SK-N-SH treated with all-trans-retinoic acid at 6 μM for 48 hours (cell line): ENCODE measurements at regions not wholly inside any gene's neighbourhood (a gene's known extent, or its start where the extent isn't known, plus 50 kb on each side); places are given as distances from the start of the nearest gene placed in this dataset.

ENCODE experiments used
- ATAC-seq: fragments of 200-7000 bp; cut with Tn5 transposase; 3 replicates; pipeline ENCODE4 v1.9.1; 2020; ENCODE audit warnings: mild to moderate bottlenecking, moderate library complexity
- ARNTL ChIP-seq: fragments of 450-650 bp; formaldehyde crosslinking; IDR thresholded peaks from 2 replicates; pipeline ENCODE4 v1.5.0; 2020; ENCODE audit warnings: low read depth, mild to moderate bottlenecking, moderate library complexity, borderline replicate concordance
- BACH2 ChIP-seq: fragments of 250-450 bp; sonication (Bioruptor Pico); IDR thresholded peaks from 2 replicates; pipeline ENCODE4 v1.9.0; 2021; ENCODE audit warnings: mild to moderate bottlenecking, borderline replicate concordance
- CSDC2 ChIP-seq: fragments of 250-450 bp; sonication (Bioruptor Pico); IDR thresholded peaks from 2 replicates; pipeline ENCODE4 v1.5.0; 2020; ENCODE audit warnings: mild to moderate bottlenecking, moderate library complexity
- ESRRG ChIP-seq: fragments of 250-450 bp; sonication (Bioruptor Pico); IDR thresholded peaks from 2 replicates; pipeline ENCODE4 v1.6.1; 2021; ENCODE audit warnings: mild to moderate bottlenecking
- ISL1 ChIP-seq: fragments of 250-450 bp; sonication (Bioruptor Pico); IDR thresholded peaks from 2 replicates; pipeline ENCODE4 v2.1.2; 2022; ENCODE audit warnings: mild to moderate bottlenecking, moderate library complexity
- OSR1 ChIP-seq: fragments of 250-450 bp; sonication (Bioruptor Pico); IDR thresholded peaks from 2 replicates; pipeline ENCODE4 v1.8.0; 2022; ENCODE audit warnings: moderate library complexity, mild to moderate bottlenecking, inconsistent platforms
- PPARA ChIP-seq: fragments of 250-450 bp; sonication (Bioruptor Pico); IDR thresholded peaks from 2 replicates; pipeline ENCODE4 v1.5.0; 2020; ENCODE audit warnings: mild to moderate bottlenecking, borderline replicate concordance
- RARB ChIP-seq: fragments of 250-450 bp; sonication (Bioruptor Pico); IDR thresholded peaks from 2 replicates; pipeline ENCODE4 v1.8.0; 2021; ENCODE audit warnings: mild to moderate bottlenecking, moderate library complexity
- SNAI2 ChIP-seq: fragments of 250-450 bp; sonication (Bioruptor Pico); IDR thresholded peaks from 2 replicates; pipeline ENCODE4 v1.5.0; 2020; ENCODE audit warnings: mild to moderate bottlenecking, moderate library complexity
- TCF4 ChIP-seq: fragments of 250-450 bp; sonication (Bioruptor Pico); IDR thresholded peaks from 2 replicates; pipeline ENCODE4 v1.8.0; 2021; ENCODE audit warnings: mild to moderate bottlenecking, moderate library complexity, borderline replicate concordance
- TOX ChIP-seq: fragments of 250-450 bp; sonication (Bioruptor Pico); IDR thresholded peaks from 2 replicates; pipeline ENCODE4 v1.8.0; 2021; ENCODE audit warnings: mild to moderate bottlenecking, moderate library complexity, borderline replicate concordance
- ZC3H10 ChIP-seq: fragments of 250-450 bp; sonication (Bioruptor Pico); IDR thresholded peaks from 2 replicates; pipeline ENCODE4 v1.5.1; 2021; ENCODE audit warnings: mild to moderate bottlenecking, moderate library complexity
- ZFP3 ChIP-seq: fragments of 250-450 bp; sonication (Bioruptor Pico); IDR thresholded peaks from 2 replicates; pipeline ENCODE4 v1.5.0; 2020; ENCODE audit warnings: mild to moderate bottlenecking, moderate library complexity
- ZFP30 ChIP-seq: fragments of 450-650 bp; formaldehyde crosslinking; IDR thresholded peaks from 2 replicates; pipeline ENCODE4 v1.5.0; 2022; ENCODE audit warnings: mild to moderate bottlenecking, moderate library complexity
- ZNF70 ChIP-seq: fragments of 450-650 bp; formaldehyde crosslinking; IDR thresholded peaks from 2 replicates; pipeline ENCODE4 v1.5.0; 2020; ENCODE audit warnings: mild to moderate bottlenecking, moderate library complexity
- ZNF8 ChIP-seq: fragments of 450-650 bp; formaldehyde crosslinking; IDR thresholded peaks from 2 replicates; pipeline ENCODE4 v1.5.0; 2020; ENCODE audit warnings: mild to moderate bottlenecking, moderate library complexity
- TF ChIP-seq, protein P1 (sequence below): fragments of 250-450 bp; sonication (Bioruptor Pico); IDR thresholded peaks from 2 replicates; pipeline ENCODE4 v1.8.0; 2020; ENCODE audit warnings: mild to moderate bottlenecking, moderate library complexity, borderline replicate concordance
- TF ChIP-seq, protein P2 (sequence below): fragments of 250-450 bp; sonication (Bioruptor Pico); IDR thresholded peaks from 2 replicates; pipeline ENCODE4 v1.5.1; 2021; ENCODE audit warnings: mild to moderate bottlenecking, moderate library complexity
- TF ChIP-seq, protein P3 (sequence below): fragments of 250-450 bp; sonication (Bioruptor Pico); IDR thresholded peaks from 2 replicates; pipeline ENCODE4 v1.5.1; 2020; ENCODE audit warnings: low read depth, mild to moderate bottlenecking, moderate library complexity
- TF ChIP-seq, protein P4 (sequence below): fragments of 250-450 bp; sonication (Bioruptor Pico); IDR thresholded peaks from 2 replicates; pipeline ENCODE4 v1.5.0; 2020; ENCODE audit warnings: mild to moderate bottlenecking, moderate library complexity
- TF ChIP-seq, protein P5 (sequence below): fragments of 250-450 bp; sonication (Bioruptor Pico); IDR thresholded peaks from 2 replicates; pipeline ENCODE4 v1.8.0; 2021; ENCODE audit warnings: low read depth, mild to moderate bottlenecking, moderate library complexity, borderline replicate concordance

DNA sequence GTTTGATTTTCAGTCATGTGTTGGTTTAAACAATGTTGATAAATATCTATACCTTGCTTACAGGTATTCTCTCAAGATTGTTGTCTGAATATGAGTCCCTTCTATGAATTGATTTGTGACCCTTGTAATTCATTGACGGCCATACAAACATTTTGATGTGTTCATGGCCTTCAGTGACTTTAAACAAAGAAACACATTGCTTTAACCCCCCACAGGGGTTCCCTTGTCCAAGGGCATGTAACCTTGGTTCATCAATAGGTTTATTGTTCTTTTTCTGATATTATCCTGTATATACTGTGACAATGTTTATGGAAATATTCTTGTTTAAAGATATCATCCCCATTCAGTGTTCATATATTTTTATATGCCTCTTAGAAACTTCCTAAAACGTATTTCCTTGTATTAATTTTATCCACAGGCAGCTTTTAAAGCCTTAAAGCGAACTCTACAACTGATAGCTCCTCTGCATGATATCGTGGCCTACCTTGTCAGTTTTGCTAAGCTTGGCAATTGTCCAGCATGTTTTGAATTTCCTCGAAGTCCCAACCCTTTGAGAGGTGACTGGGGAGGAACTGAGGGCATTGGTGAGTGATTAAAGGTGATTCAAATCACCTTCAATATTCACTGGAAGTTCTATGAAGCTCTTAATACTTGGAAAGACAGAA lies 87.0 kb downstream of the CD164 start:
- no peak for TF ChIP-seq CSDC2 (CRISPR knock-in tag)
- no peak for TF ChIP-seq TCF4 (CRISPR knock-in tag)
- no peak for TF ChIP-seq ZC3H10 (CRISPR knock-in tag)
- TF ChIP-seq ZFP3 (CRISPR knock-in tag), result no peak
- TF ChIP-seq, protein P1, sequence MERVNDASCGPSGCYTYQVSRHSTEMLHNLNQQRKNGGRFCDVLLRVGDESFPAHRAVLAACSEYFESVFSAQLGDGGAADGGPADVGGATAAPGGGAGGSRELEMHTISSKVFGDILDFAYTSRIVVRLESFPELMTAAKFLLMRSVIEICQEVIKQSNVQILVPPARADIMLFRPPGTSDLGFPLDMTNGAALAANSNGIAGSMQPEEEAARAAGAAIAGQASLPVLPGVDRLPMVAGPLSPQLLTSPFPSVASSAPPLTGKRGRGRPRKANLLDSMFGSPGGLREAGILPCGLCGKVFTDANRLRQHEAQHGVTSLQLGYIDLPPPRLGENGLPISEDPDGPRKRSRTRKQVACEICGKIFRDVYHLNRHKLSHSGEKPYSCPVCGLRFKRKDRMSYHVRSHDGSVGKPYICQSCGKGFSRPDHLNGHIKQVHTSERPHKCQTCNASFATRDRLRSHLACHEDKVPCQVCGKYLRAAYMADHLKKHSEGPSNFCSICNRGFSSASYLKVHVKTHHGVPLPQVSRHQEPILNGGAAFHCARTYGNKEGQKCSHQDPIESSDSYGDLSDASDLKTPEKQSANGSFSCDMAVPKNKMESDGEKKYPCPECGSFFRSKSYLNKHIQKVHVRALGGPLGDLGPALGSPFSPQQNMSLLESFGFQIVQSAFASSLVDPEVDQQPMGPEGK (CRISPR knock-in tag), result no peak
- TF ChIP-seq ZFP30 (CRISPR knock-in tag), result no peak
- TF ChIP-seq, protein P2, sequence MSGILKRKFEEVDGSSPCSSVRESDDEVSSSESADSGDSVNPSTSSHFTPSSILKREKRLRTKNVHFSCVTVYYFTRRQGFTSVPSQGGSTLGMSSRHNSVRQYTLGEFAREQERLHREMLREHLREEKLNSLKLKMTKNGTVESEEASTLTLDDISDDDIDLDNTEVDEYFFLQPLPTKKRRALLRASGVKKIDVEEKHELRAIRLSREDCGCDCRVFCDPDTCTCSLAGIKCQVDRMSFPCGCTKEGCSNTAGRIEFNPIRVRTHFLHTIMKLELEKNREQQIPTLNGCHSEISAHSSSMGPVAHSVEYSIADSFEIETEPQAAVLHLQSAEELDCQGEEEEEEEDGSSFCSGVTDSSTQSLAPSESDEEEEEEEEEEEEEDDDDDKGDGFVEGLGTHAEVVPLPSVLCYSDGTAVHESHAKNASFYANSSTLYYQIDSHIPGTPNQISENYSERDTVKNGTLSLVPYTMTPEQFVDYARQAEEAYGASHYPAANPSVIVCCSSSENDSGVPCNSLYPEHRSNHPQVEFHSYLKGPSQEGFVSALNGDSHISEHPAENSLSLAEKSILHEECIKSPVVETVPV, result no peak
- no peak for TF ChIP-seq OSR1
- ATAC-seq, result no peak

DNA sequence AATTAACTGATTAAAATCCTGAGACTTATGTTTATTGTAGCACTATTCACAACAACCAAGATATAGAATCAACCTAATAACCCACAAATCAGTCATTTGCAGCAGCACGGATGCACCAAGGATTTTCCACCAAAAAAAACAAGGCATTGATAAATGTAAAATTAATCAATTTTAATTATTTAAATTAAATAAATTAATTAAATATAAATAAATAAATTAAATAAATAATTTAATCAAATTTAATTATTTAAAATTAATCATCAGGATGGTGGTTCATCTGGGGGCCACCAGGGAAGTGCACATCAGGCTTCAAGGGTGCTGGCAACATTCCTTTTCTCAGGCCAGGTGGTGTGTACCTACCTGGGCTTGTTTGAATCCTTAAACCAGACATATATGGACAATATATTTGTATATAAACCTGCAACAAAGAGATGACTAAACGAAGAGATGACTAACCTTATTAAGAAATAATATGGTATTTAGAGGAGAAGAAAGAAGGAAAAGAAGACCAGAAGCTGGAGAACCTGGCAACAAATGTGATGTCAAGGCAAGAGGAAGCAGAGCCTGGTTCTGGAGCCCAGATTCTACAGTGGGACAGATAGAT lies 89.2 kb downstream of the CD164 start:
- ATAC-seq, result no peak
- TF ChIP-seq OSR1 (no peak), ZFP30 (CRISPR knock-in tag) (no peak), TCF4 (CRISPR knock-in tag) (no peak), PPARA (no peak), ESRRG (CRISPR knock-in tag) (no peak), ISL1 (CRISPR knock-in tag) (no peak), ZFP3 (CRISPR knock-in tag) (no peak)
- TF ChIP-seq, protein P1 (CRISPR knock-in tag), result no peak
- TF ChIP-seq, protein P3, sequence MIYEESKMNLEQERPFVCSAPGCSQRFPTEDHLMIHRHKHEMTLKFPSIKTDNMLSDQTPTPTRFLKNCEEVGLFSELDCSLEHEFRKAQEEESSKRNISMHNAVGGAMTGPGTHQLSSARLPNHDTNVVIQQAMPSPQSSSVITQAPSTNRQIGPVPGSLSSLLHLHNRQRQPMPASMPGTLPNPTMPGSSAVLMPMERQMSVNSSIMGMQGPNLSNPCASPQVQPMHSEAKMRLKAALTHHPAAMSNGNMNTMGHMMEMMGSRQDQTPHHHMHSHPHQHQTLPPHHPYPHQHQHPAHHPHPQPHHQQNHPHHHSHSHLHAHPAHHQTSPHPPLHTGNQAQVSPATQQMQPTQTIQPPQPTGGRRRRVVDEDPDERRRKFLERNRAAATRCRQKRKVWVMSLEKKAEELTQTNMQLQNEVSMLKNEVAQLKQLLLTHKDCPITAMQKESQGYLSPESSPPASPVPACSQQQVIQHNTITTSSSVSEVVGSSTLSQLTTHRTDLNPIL (CRISPR knock-in tag), result no peak
- TF ChIP-seq, protein P4, sequence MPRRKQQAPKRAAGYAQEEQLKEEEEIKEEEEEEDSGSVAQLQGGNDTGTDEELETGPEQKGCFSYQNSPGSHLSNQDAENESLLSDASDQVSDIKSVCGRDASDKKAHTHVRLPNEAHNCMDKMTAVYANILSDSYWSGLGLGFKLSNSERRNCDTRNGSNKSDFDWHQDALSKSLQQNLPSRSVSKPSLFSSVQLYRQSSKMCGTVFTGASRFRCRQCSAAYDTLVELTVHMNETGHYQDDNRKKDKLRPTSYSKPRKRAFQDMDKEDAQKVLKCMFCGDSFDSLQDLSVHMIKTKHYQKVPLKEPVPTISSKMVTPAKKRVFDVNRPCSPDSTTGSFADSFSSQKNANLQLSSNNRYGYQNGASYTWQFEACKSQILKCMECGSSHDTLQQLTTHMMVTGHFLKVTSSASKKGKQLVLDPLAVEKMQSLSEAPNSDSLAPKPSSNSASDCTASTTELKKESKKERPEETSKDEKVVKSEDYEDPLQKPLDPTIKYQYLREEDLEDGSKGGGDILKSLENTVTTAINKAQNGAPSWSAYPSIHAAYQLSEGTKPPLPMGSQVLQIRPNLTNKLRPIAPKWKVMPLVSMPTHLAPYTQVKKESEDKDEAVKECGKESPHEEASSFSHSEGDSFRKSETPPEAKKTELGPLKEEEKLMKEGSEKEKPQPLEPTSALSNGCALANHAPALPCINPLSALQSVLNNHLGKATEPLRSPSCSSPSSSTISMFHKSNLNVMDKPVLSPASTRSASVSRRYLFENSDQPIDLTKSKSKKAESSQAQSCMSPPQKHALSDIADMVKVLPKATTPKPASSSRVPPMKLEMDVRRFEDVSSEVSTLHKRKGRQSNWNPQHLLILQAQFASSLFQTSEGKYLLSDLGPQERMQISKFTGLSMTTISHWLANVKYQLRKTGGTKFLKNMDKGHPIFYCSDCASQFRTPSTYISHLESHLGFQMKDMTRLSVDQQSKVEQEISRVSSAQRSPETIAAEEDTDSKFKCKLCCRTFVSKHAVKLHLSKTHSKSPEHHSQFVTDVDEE (CRISPR knock-in tag), result no peak

DNA sequence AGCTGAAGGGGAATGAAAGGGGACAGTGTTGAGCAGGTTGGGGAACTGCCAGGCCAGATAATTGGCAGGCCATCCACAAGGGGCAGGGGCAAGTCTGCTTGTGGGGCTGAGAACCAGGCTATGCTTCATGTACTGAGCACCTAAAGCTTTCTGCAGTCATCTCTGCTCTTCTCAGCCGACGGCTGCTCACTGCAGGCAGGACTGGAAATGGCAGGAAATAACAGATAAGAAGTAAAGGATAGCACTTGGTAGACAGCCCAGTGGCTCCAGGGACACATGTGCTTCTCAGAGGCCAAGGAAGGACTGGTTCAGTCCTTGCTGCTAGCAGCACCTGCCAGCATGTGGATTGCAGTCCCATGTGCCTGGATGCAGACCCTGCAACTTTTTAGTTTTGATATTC lies 89.8 kb downstream of the CD164 start:
- ATAC-seq, result no peak
- TF ChIP-seq TOX (no peak), ZNF70 (CRISPR knock-in tag) (no peak), SNAI2 (CRISPR knock-in tag) (no peak), ZC3H10 (CRISPR knock-in tag) (no peak), ZNF8 (CRISPR knock-in tag) (no peak), RARB (CRISPR knock-in tag) (no peak), BACH2 (CRISPR knock-in tag) (no peak), ARNTL (CRISPR knock-in tag) (no peak), ZFP3 (CRISPR knock-in tag) (no peak), OSR1 (no peak)
- TF ChIP-seq, protein P5, sequence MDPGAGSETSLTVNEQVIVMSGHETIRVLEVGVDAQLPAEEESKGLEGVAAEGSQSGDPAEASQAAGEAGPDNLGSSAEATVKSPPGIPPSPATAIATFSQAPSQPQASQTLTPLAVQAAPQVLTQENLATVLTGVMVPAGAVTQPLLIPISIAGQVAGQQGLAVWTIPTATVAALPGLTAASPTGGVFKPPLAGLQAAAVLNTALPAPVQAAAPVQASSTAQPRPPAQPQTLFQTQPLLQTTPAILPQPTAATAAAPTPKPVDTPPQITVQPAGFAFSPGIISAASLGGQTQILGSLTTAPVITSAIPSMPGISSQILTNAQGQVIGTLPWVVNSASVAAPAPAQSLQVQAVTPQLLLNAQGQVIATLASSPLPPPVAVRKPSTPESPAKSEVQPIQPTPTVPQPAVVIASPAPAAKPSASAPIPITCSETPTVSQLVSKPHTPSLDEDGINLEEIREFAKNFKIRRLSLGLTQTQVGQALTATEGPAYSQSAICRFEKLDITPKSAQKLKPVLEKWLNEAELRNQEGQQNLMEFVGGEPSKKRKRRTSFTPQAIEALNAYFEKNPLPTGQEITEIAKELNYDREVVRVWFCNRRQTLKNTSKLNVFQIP (CRISPR knock-in tag), result no peak
- TF ChIP-seq, protein P4 (CRISPR knock-in tag), result no peak
